GM23338 (cell line): ENCODE measurements at regions not wholly inside any gene's neighbourhood (a gene's known extent, or its start where the extent isn't known, plus 50 kb on each side); places are given as distances from the start of the nearest gene placed in this dataset.

Source experiments
- ATAC-seq: fragments of 200-7000 bp; cut with Tn5 transposase; 3 replicates; pipeline ENCODE4 v1.9.1; 2020
- DNase-seq: peaks from one replicate; pipeline ENCODE4 v3.0.0-alpha.2; 2015; ENCODE audit warnings: low spot score
- H2AFZ ChIP-seq: fragments of 200-600 bp; sonication (generic); 2 replicates; pipeline ENCODE4 v1.8.0; 2016; ENCODE audit warnings: antibody characterized with exemption, mild to moderate bottlenecking, moderate library complexity
- H3F3A ChIP-seq: fragments of 200-600 bp; sonication (generic); replicated peaks from 2 replicates; pipeline ENCODE4 v1.8.0; 2017; ENCODE audit warnings: antibody characterized with exemption, mixed run types, low read depth
- H3K27ac ChIP-seq: fragments of 200-600 bp; sonication (generic); 2 replicates; pipeline ENCODE4 v1.6.1; 2016; ENCODE audit warnings: low read depth
- H3K27me3 ChIP-seq: fragments of 200-600 bp; sonication (generic); 2 replicates; pipeline ENCODE4 v1.8.0; 2016; ENCODE audit warnings: mild to moderate bottlenecking, mixed run types, moderate library complexity; ENCODE audit not compliant: insufficient read depth
- H3K36me3 ChIP-seq: fragments of 200-600 bp; sonication (generic); 2 replicates; pipeline ENCODE4 v1.8.0; 2016; ENCODE audit warnings: mild to moderate bottlenecking; ENCODE audit not compliant: insufficient read depth
- H3K4me1 ChIP-seq: fragments of 200-600 bp; sonication (generic); 2 replicates; pipeline ENCODE4 v1.8.0; 2016; ENCODE audit warnings: mild to moderate bottlenecking, moderate library complexity; ENCODE audit not compliant: insufficient read depth
- H3K4me2 ChIP-seq: fragments of 200-600 bp; sonication (generic); 2 replicates; pipeline ENCODE4 v1.7.1; 2017; ENCODE audit warnings: mixed run types
- H3K4me3 ChIP-seq: fragments of 200-600 bp; sonication (generic); 2 replicates; pipeline ENCODE4 v1.6.1; 2016; ENCODE audit warnings: mixed run types
- H3K79me2 ChIP-seq: fragments of 200-600 bp; sonication (generic); replicated peaks from 2 replicates; pipeline ENCODE4 v1.8.0; 2017; ENCODE audit warnings: mild to moderate bottlenecking; ENCODE audit not compliant: insufficient read depth
- H3K9me2 ChIP-seq: fragments of 200-600 bp; sonication (generic); 2 replicates; pipeline ENCODE4 v1.8.0; 2017; ENCODE audit not compliant: insufficient read depth
- H4K20me1 ChIP-seq: fragments of 200-600 bp; sonication (generic); replicated peaks from 2 replicates; pipeline ENCODE4 v1.8.0; 2017; ENCODE audit warnings: mild to moderate bottlenecking; ENCODE audit not compliant: insufficient read depth
- H3K27ac Mint-ChIP-seq: 2 replicates; pipeline ENCODE4 v1.8.0; 2020; ENCODE audit warnings: inconsistent platforms, mild to moderate bottlenecking, moderate library complexity, mixed read lengths
- H3K27me3 Mint-ChIP-seq: 3 replicates; pipeline ENCODE4 v1.8.0; 2022; ENCODE audit warnings: low read depth, mild to moderate bottlenecking, moderate library complexity, mixed read lengths, inconsistent platforms; ENCODE audit not compliant: insufficient read depth, poor library complexity
- H3K36me3 Mint-ChIP-seq: 3 replicates; pipeline ENCODE4 v1.8.0; 2021; ENCODE audit warnings: low read depth, mild to moderate bottlenecking, inconsistent platforms, moderate library complexity, mixed read lengths
- H3K4me1 Mint-ChIP-seq: 3 replicates; pipeline ENCODE4 v1.8.0; 2020; ENCODE audit warnings: mild to moderate bottlenecking, inconsistent platforms, mixed read lengths
- H3K4me3 Mint-ChIP-seq: 3 replicates; pipeline ENCODE4 v1.8.0; 2021; ENCODE audit warnings: moderate library complexity, mild to moderate bottlenecking, inconsistent platforms, mixed read lengths
- H3K9me3 Mint-ChIP-seq: 3 replicates; pipeline ENCODE4 v1.8.0; 2020; ENCODE audit warnings: moderate library complexity, mild to moderate bottlenecking, inconsistent platforms, mixed read lengths
- EZH2 ChIP-seq: fragments of 200-600 bp; sonication (generic); IDR thresholded peaks from one replicate; pipeline ENCODE4 v1.8.0; 2017; ENCODE audit warnings: antibody characterized with exemption, mild to moderate bottlenecking, low read depth; ENCODE audit not compliant: unreplicated experiment
- EZH2phosphoT487 ChIP-seq: fragments of 200-600 bp; sonication (generic); IDR thresholded peaks from one replicate; pipeline ENCODE4 v1.8.1; 2018; ENCODE audit warnings: antibody characterized with exemption; ENCODE audit not compliant: unreplicated experiment
- POLR2AphosphoS5 ChIP-seq: IDR thresholded peaks from 2 replicates; pipeline ENCODE4 v1.6.1; 2016; ENCODE audit warnings: antibody characterized with exemption, low read depth
- STAT1 ChIP-seq: IDR thresholded peaks from one replicate; pipeline ENCODE4 v1.6.1; 2016; ENCODE audit warnings: antibody characterized with exemption; ENCODE audit not compliant: unreplicated experiment
- ZNF114 ChIP-seq: fragments of 250-450 bp; sonication (Bioruptor Pico); IDR thresholded peaks from 2 replicates; pipeline ENCODE4 v1.5.0; 2020; ENCODE audit warnings: mild to moderate bottlenecking, moderate library complexity
- ZNF331 ChIP-seq: fragments of 250-450 bp; sonication (Bioruptor Pico); IDR thresholded peaks from 2 replicates; pipeline ENCODE4 v1.5.0; 2020; ENCODE audit warnings: low read depth, mild to moderate bottlenecking, moderate library complexity
- TF ChIP-seq, protein P1 (sequence below): IDR thresholded peaks from one replicate; pipeline ENCODE4 v1.6.1; 2018; ENCODE audit warnings: antibody characterized with exemption; ENCODE audit not compliant: unreplicated experiment
- TF ChIP-seq, protein P2 (sequence below): IDR thresholded peaks from 2 replicates; pipeline ENCODE4 v1.6.1; 2016; ENCODE audit warnings: antibody characterized with exemption
- TF ChIP-seq, protein P3 (sequence below), 2 experiments: fragments of 200-600 bp in 1 of 2; sonication (generic) in 1 of 2; conservative IDR thresholded peaks; 2 replicates each; pipeline versions ENCODE4 v1.5.1 to v1.6.1; 2016 to 2017; ENCODE audit warnings: antibody characterized with exemption in 2 of 2, low read depth in 2 of 2, mild to moderate bottlenecking in 2 of 2, moderate library complexity in 1 of 2

DNA sequence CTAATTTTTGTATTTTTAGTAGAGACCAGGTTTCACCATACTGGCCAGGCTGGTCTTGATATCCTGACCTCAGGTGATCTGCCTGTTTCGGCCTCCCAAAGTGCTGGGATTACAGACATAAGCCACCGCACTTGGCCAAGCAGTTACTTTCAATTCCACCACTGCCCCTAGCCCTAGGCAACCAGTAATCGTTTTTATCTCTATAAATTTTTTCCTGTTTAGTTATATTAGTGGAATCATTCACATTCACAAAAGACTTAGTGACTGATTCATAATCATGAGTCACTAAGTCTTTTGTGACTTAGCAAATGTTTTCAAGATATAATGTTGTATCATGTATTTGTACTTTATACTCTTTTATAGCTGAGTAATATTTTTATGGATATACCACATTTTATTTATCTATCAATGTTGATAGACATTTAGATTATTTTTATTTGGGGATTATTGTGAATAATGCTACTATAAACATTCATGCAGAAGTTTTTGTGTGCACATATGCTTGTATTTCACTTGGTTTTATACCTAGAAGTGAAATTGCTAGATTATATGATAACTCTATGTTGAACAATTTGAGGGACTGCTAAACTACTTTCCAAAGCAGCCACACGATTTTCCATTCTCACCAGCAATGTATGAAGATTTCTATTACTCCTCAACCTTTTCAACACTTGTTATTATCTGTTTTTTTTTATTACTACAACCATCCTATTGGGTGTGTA, 421.4 kb upstream of the ID4 start:
- H4K20me1 ChIP-seq = no peaks in the 10 kb centered on the region
- no peaks in the 10 kb centered on the region for H3K36me3 ChIP-seq
- no peaks in the 10 kb centered on the region for H3K27me3 Mint-ChIP-seq
- H3K9me3 Mint-ChIP-seq = peaks cover 5% of the 10 kb centered on the region; the same call in 1 of the 3 replicates
- no peak overlapping the region for H3K4me2 ChIP-seq
- TF ChIP-seq ZNF331 (CRISPR knock-in tag) (no peak), POLR2AphosphoS5 (no peak), STAT1 (no peak), EZH2phosphoT487 (no peak), ZNF114 (CRISPR knock-in tag) (no peak)
- TF ChIP-seq, protein P1, sequence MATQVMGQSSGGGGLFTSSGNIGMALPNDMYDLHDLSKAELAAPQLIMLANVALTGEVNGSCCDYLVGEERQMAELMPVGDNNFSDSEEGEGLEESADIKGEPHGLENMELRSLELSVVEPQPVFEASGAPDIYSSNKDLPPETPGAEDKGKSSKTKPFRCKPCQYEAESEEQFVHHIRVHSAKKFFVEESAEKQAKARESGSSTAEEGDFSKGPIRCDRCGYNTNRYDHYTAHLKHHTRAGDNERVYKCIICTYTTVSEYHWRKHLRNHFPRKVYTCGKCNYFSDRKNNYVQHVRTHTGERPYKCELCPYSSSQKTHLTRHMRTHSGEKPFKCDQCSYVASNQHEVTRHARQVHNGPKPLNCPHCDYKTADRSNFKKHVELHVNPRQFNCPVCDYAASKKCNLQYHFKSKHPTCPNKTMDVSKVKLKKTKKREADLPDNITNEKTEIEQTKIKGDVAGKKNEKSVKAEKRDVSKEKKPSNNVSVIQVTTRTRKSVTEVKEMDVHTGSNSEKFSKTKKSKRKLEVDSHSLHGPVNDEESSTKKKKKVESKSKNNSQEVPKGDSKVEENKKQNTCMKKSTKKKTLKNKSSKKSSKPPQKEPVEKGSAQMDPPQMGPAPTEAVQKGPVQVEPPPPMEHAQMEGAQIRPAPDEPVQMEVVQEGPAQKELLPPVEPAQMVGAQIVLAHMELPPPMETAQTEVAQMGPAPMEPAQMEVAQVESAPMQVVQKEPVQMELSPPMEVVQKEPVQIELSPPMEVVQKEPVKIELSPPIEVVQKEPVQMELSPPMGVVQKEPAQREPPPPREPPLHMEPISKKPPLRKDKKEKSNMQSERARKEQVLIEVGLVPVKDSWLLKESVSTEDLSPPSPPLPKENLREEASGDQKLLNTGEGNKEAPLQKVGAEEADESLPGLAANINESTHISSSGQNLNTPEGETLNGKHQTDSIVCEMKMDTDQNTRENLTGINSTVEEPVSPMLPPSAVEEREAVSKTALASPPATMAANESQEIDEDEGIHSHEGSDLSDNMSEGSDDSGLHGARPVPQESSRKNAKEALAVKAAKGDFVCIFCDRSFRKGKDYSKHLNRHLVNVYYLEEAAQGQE = no peak
- ATAC-seq (no peak), DNase-seq (no peak)
- no peaks in the 10 kb centered on the region for H3K79me2 ChIP-seq
- no peaks in the 10 kb centered on the region for H3K27me3 ChIP-seq
- no peaks in the 10 kb centered on the region for H3K9me2 ChIP-seq
- H3K4me3 Mint-ChIP-seq = no peak overlapping the region
- H3K36me3 Mint-ChIP-seq = no peaks in the 10 kb centered on the region
- H3K27ac Mint-ChIP-seq = no peak overlapping the region
- H3K4me3 ChIP-seq = no peak overlapping the region
- H3F3A ChIP-seq = no peaks in the 10 kb centered on the region
- no peaks in the 10 kb centered on the region for H3K4me1 Mint-ChIP-seq
- no peaks in the 10 kb centered on the region for H3K4me1 ChIP-seq
- H3K27ac ChIP-seq = no peak overlapping the region
- no peak overlapping the region for H2AFZ ChIP-seq

DNA sequence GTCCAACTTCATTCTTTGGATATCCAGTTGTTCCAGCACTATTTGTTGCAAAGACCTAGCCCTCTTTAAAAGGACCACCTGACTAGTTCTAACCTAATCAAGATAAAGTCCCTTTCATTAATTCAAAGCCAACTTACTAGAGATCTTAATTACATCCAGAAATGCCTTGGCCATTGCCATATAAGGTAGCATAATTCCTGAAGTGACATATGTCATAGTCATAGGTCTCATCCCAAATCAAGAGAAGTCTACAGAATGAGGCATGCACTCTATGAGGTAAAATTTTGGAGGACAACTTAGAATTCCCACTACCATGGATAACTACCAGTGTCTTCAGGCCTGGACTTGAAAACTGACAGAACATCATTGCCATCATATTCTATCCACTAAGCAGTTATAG, 420.4 kb upstream of the ID4 start:
- H3K4me1 Mint-ChIP-seq = no peaks in the 10 kb centered on the region
- no peaks in the 10 kb centered on the region for H3K36me3 Mint-ChIP-seq
- Histone ChIP-seq H3K9me2 (no peaks in the 10 kb centered on the region), H3K27me3 (no peaks in the 10 kb centered on the region), H3K79me2 (no peaks in the 10 kb centered on the region), H3K36me3 (no peaks in the 10 kb centered on the region), H4K20me1 (no peaks in the 10 kb centered on the region), H3K4me1 (no peaks in the 10 kb centered on the region), H3K27ac (no peak overlapping the region), H3K4me2 (no peak overlapping the region), H2AFZ (no peak overlapping the region), H3F3A (no peaks in the 10 kb centered on the region), H3K4me3 (no peak overlapping the region)
- no peaks in the 10 kb centered on the region for H3K27me3 Mint-ChIP-seq
- ATAC-seq (no peak), DNase-seq (no peak)
- peaks cover 5% of the 10 kb centered on the region; the same call in 1 of the 3 replicates for H3K9me3 Mint-ChIP-seq
- no peak overlapping the region for H3K27ac Mint-ChIP-seq
- no peak overlapping the region for H3K4me3 Mint-ChIP-seq
- TF ChIP-seq, protein P2, sequence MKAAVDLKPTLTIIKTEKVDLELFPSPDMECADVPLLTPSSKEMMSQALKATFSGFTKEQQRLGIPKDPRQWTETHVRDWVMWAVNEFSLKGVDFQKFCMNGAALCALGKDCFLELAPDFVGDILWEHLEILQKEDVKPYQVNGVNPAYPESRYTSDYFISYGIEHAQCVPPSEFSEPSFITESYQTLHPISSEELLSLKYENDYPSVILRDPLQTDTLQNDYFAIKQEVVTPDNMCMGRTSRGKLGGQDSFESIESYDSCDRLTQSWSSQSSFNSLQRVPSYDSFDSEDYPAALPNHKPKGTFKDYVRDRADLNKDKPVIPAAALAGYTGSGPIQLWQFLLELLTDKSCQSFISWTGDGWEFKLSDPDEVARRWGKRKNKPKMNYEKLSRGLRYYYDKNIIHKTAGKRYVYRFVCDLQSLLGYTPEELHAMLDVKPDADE = no peak
- TF ChIP-seq POLR2AphosphoS5 (no peak), EZH2phosphoT487 (no peak), EZH2 (no peak), STAT1 (no peak), ZNF114 (CRISPR knock-in tag) (no peak)
- TF ChIP-seq, protein P3, sequence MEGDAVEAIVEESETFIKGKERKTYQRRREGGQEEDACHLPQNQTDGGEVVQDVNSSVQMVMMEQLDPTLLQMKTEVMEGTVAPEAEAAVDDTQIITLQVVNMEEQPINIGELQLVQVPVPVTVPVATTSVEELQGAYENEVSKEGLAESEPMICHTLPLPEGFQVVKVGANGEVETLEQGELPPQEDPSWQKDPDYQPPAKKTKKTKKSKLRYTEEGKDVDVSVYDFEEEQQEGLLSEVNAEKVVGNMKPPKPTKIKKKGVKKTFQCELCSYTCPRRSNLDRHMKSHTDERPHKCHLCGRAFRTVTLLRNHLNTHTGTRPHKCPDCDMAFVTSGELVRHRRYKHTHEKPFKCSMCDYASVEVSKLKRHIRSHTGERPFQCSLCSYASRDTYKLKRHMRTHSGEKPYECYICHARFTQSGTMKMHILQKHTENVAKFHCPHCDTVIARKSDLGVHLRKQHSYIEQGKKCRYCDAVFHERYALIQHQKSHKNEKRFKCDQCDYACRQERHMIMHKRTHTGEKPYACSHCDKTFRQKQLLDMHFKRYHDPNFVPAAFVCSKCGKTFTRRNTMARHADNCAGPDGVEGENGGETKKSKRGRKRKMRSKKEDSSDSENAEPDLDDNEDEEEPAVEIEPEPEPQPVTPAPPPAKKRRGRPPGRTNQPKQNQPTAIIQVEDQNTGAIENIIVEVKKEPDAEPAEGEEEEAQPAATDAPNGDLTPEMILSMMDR (conservative IDR thresholded peaks at IDR 0.05; ENCODE audit: low read depth in 2 of 2) = no peak
